ENCODE measurements at regions not wholly inside any gene's neighbourhood (a gene's known extent, or its start where the extent isn't known, plus 50 kb on each side); places are given as distances from the start of the nearest gene placed in this dataset.
"Not testable (repeated sequence)": the region's sequence is repeated elsewhere in the genome, so short reads cannot be mapped to it uniquely, and the experiment has no call there.

DNA sequence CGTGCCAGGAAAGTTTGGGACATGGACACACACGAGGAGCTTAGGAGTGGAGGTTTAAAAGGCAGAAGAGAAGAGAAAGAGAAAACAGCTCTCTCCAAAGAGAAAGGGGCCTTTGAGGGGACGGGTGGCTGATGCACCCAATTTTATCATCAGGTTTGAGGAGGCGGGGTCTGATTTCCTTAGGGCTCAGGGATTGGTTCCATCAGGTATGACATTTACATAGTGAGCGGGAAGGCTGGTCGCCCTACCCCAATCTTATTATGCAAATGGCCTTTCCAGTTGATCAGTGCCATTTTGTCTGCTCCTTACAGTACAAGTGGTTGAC, 749.1 kb upstream of the TPTE start:
- DNase-seq (no peak), ATAC-seq (no peak)
- intact Hi-C loops (cut with DNase I), result no loop called here

DNA sequence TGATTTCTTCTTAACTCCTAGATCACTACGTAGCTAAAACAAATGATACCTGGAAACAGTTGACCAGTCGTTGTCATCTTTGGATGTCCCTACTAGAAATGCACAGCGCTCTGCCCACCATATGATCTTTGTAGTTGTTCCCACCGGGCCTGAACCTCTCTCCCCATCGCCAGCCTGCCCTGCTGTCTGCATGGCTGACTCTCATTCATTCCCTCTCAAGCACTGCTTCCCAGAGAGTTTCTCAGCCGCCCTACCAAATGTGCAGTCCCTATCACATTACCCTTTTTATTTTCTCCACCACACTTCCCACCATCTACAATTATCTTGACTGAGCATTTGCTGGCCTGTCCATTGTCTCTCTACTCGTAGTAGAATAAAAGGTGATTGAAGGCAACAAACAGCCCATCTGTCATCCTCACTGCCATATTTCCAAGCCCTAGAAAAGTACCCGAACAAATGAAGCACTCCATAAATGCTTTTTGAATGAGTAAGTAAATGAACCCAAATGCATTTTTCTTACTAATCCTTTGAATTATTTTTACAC, 748.4 kb upstream of the TPTE start:
- DNase-seq; ATAC-seq; intact Hi-C loops (cut with DNase I): not testable (repeated sequence)

DNA sequence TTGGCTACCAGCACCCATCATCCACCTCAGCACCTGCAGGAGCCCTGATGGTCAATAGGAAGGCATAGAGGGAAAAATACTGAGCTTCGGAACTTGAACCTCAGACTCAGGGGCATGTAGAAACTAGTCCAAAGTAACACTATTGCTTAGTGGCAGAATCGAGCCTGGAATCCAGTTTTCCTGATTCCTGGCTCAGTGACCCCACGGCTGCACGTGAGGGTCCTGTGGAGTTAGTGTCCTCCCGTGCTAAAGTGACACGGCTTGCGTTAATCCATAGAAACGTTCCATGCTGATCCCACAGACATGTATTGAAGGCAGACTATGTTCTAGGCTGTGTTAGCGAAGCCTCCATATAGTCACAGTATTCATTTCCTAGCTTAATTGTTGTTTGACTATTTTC, 747.0 kb upstream of the TPTE start:
- no peak for ATAC-seq
- DNase-seq, result no peak

DNA sequence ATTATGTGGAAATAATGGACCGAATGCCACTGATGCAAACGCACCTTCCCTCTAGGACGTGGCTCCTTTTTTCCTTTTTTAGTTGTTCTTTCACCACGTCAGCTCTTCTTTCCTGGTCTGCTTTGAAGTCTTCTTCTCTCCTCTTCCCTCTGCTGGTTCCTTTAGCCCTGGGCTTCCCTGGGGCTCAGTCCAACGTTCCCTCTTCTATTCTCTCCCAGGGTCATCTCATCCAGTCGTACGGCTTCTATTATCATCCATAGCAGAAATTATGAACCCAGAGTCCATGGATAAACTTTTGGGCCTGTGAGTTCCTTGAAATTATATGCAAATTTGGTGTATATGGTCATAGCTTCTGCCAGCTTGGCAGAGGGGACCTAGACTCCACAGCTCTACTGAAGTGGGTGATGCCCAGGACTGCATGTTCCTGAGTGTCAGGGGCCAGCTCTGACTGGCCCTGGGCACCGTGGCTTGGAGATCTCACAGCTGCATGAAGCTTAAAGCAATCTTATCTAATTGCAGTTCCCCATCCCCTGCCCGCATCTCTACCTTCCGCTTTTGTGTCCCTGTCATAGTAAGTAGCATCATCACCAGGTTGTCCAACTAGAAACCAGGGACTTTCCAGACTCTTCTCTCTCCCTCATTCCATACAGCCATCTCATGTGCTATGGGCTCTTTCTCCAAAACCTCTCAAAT, 746.3 kb upstream of the TPTE start:
- intact Hi-C loops (cut with DNase I); DNase-seq; ATAC-seq: not testable (repeated sequence)

More for the DNA sequence above, 747.0 kb upstream of the TPTE start:
- intact Hi-C loops (cut with DNase I), result no loop called here

DNA sequence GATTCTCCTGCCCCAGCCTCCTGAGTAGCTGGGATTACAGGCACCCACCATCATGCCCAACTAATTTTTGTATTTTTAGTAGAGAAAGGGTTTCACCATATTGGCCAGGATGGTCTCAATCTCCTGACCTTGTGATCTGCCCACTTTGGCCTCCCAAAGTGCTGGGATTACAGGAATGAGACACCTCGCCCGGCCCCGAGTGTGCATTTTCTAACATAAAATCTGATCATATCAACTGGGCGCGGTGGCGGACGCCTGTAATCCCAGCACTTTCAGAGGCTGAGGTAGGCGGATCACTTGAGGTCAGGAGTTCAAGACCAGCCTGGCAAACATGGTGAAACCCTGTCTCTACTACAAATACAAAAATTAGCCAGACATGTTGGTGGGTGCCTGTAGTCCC, 745.5 kb upstream of the TPTE start:
- intact Hi-C loops (cut with DNase I); ATAC-seq; DNase-seq: not testable (repeated sequence)

DNA sequence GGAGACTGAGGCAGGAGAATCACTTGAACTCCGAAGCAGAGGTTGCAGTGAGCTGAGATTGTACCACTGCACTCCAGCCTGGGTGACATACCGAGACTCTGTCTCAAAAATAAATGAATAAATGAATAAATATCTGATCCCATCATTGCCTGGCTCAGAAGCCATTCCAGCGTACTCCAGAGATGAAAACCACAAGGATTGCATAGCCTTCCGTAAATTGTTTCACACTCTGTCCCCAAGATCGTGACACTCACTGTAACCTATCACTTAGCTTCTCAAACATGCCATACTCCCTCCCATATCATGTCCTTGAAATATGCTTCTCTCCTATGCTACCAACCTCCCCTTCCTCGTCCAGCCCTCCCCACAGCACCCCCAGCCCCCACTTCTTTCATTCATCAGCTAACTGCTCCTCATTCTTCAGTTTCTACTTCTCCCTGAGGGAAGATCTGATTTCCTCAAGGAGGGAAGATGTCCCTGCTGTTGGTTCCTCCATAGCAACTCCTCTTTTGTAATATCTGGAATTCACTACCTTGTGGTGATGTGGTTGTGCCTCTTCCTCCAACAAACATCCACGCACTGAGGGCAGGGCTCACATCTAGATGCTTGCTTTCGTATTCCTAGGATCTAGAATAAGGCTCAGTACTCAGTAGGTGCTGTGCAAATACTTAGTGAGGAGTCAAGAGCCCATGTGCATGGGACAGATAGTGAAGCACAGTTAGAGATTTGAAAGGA, 744.9 kb upstream of the TPTE start:
- DNase-seq; ATAC-seq; intact Hi-C loops (cut with DNase I): not testable (repeated sequence)

DNA sequence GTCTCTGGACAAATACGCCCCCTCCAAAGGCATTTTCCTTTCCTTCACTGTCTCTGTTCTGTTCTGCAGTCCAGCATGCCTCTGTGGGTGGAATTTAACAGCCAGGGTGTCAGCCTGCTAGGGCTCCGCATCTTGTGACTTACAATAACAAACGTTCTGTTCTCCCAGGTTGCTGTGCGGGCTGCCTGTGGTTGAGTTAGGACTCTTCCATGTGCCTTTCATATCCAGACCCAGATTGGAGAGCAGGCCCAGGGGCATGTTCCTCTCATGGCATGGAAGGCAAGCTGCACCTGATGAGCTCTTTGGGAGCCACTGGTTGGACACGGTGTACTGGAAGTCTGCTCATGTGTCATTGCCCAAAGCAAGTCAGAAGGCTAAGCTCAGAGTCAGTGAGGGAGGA, 742.8 kb upstream of the TPTE start:
- DNase-seq; intact Hi-C loops (cut with DNase I): not testable (repeated sequence)
- peak; percentile 12 to 15 for ATAC-seq

DNA sequence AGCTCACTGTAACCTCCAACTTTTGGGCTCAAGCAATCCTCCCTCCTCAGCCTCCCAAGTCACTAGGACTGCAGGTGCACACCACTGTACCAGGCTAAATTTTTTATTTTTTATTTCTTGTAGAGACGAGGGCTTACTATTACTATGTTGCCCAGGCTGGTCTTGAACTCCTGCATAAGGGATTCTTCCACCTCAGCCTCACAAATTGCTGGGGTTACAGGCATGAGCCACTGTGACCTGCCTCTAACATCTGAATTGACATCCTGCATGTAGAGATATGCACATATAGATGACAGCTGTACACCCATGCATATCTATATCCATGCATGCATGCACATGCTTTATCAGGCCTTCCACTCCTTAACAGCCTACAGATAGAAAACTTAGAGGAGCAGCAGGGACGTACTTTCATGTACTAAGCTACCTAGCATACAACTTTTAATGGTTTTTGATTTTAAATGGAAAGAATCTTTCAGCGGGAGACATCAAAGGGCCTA, 740.9 kb upstream of the TPTE start:
- intact Hi-C loops (cut with DNase I), result no loop called here
- DNase-seq (no peak), ATAC-seq (no peak)

DNA sequence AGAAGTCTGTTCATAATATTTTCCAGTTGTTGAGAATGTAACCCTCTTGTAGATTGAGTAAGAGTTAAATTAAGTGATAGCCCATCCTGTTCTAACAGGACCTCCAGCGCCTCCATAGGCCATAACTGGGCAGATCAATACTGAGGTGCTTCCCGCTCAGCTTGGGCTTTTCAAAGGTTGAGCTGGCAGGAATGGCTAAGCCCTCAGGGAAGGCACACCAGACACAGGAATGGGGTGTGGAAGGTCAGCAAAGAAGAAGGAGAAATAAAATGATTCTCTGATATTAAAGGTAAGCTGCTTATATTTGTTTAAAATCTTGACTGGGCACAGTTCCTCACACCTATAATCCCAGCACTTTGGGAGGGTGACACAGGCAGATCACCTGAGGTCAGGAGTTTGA, 737.8 kb upstream of the TPTE start:
- ATAC-seq; intact Hi-C loops (cut with DNase I); DNase-seq: not testable (repeated sequence)

DNA sequence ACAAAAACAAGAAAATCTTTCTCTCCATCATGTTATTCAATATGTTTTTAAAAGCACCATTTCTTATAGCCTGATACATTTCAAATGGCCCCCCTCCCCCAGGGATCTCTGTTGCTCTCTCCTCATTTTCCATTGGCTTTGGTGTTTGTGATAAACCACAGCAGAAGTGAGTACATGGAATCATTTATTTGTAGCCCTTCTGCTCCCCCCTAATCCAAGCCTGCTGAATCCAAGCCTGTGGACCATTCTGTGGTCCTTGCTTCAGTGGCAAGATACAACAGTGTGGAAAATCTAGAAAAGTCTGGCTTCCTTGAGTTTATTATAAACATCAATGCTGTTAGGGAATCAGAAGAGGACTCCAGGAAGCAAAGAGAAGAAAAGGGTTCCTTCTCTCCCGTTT, 737.2 kb upstream of the TPTE start:
- DNase-seq; intact Hi-C loops (cut with DNase I); ATAC-seq: not testable (repeated sequence)

DNA sequence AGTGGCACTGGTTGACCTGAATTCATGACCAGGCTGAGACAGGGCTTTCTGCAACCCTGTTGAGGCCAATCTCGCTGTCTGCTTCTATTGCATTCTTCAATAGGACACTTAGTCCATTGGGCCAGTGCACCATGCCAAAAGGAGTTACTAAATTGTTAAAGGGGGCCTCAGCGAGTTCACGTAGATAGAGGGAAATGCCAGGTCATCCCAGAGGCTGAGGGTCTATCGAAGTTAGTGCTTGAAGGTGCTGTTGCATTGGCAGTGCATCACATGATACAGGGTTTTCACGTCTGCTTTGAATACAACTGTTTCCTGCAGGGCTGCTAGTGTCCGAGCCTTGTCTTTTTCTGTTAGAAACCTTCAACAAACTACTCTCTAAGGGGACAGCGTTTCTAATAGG, 735.3 kb upstream of the TPTE start:
- DNase-seq; intact Hi-C loops (cut with DNase I); ATAC-seq: not testable (repeated sequence)

DNA sequence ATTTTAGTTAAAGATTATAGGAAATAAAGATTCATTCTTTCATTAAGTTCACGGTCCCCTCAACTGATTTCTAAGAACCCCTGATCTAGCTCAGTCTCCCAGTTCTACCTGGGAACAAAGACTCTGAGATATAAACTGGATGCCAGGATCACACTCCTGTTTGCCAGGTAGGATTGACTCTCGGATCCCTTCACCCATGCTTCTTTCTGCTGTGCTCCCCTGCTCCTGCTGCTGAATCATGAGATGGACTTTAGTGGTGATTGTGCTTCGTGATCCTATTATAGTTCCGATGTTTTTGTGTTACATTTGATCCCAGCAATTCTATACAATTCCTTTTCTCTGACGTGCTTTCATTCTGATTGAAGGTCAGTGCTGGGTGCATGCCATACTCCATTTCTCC, 733.1 kb upstream of the TPTE start:
- intact Hi-C loops (cut with DNase I); DNase-seq; ATAC-seq: not testable (repeated sequence)

DNA sequence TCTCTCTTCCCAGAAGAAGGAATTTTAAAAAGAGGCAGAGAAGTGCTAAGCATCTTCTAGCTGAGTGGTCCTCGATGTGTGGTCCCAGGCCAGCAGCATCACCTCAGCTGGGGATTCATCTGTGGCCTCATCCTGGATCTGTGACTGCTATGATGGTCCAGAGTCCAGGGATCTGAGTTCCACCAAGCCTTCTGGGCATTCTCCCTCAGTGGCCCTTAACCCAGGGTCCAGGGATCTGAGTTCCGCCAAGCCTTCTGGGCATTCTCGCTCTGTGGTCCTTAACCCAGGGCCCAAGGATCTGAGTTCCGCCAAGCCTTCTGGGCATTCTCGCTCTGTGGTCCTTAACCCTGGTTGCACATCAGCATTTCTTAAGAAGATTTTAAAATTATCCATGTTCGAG, 731.0 kb upstream of the TPTE start:
- DNase-seq; ATAC-seq; intact Hi-C loops (cut with DNase I): not testable (repeated sequence)

DNA sequence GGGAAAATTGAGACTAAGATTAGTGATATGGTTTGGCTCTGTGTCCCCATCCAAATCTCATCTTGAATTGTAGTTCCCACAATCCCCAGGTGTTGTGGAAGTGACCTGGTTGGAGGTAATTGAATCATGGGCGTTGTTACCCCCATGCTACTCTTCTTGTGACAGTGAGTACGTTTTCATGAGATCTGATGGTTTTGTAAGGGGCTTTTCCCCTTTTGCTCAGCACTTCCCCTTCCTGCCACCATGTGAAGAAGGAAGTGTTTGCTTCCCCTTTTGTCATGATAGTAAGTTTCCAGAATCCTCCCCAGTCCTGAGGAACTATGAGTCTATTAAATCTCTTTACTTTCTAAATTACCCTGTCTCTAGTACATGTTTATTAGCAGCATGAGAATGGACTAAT, 729.9 kb upstream of the TPTE start:
- intact Hi-C loops (cut with DNase I); ATAC-seq; DNase-seq: not testable (repeated sequence)

DNA sequence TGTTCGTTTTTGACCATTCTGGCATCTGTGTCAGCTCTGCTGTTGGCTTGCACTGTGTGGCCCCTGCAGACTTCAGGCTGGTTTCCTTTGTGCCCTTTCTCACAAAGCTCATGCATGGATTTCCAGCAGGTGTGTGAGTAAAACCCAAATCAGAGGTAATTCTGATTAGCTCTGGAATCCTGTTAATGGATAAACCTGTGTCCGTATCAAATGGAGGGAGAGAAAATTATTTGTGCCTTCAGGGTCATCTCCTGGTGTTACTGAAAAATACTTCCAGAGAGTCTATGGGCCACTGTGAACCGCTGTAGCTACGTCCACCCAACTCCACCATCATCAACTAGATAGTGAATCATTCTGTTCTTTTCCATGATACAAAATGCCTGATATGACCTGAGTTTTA, 726.1 kb upstream of the TPTE start:
- DNase-seq; intact Hi-C loops (cut with DNase I); ATAC-seq: not testable (repeated sequence)

DNA sequence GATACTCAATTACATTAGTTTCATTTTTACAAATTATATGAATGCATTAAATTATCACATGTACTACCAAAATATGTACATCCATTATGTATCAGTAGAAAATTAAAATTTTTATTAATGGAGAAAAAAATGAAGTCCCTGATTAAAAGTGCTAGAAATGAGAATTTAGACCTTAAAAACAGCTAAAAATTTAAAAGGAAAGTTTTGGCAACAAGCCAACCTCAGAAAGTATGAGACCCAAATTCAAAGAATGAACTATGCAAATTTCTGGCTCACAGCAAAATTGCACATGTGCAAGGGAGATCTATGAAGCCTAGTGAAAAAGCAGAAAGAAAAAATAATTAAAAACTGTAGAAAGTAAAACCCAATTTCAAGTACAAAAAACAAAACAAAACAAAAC, 725.1 kb upstream of the TPTE start:
- ATAC-seq; DNase-seq; intact Hi-C loops (cut with DNase I): not testable (repeated sequence)

DNA sequence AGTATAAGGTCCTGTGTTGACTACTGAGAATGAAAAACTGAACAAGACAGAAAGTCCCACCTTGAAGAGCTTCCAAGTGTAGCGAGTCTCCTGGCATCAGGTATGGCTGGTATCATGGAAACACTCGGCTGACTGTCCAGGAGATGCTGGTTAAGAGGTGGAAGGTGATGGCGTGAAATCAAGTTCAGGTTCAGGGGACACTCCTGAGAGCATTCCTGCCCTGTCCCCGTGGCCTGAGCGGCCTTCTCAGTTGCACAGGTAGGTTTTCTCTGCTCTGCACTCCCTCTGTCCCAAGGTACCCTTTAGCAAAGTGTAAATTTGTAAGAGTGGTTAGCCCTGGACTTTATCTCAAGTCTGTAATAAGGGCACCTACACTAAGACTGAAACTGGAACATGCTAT, 713.7 kb upstream of the TPTE start:
- DNase-seq; intact Hi-C loops (cut with DNase I); ATAC-seq: not testable (repeated sequence)

DNA sequence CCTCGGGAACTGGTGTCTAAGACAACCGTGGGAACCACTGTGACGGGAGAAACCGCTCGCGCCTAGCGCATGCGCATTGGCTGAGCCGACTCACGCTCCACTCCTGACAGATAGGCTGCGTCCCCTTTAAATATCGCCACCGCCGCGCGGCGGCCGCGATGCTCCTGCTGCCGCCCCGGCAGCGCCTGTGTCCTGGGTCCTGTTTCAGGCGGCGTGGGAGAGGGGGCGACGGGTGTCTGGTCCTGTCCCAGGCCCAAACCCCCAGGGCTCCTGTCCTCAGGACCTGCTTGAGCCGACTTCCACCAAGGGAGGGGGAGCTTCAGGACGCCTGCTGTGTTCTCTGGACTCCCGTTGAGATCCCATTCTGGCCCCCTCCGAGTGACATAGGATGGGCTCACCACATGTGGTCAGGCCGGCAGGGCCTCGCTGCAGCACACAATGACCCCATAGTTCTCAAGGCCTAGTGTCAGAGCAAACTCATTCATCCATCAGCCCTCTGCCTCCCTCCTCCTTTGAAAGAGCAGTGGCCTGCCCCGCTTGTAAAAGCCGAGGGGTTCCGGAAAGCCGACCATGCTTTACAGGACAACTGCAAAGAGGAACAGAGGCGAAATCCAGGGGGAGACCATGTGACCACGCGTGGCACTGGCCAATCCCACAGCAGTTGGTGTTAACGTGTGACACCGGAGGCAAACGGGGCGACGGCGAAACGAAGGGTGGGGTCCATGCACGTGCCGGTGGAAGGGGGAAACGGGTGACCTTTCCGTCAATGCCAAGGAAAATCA, 710.0 kb upstream of the TPTE start:
- ATAC-seq; intact Hi-C loops (cut with DNase I); DNase-seq: not testable (repeated sequence)

DNA sequence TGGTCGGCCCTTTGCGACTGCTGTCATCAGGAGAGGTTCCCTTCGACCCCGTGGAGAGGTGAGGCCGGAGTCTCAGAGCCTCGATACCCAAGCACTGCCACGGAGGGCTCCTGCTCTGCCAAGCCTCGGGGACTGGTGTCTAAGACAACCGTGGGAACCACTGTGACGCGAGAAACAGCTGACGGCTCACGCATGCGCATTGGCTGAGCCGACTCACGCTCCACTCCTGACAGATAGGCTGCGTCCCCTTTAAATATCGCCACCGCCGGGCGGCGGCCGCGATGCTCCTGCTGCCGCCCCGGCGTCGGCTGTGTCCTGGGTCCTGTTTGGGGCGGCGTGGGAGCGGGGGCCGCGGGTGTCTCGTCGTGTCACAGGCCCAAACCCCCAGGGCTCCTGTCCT, 708.9 kb upstream of the TPTE start:
- DNase-seq; ATAC-seq; intact Hi-C loops (cut with DNase I): not testable (repeated sequence)

Measured in left cardiac atrium (tissue), 4 donors.